ENCODE measurements at regions not wholly inside any gene's neighbourhood (a gene's known extent, or its start where the extent isn't known, plus 50 kb on each side); places are given as distances from the start of the nearest gene placed in this dataset.

DNA sequence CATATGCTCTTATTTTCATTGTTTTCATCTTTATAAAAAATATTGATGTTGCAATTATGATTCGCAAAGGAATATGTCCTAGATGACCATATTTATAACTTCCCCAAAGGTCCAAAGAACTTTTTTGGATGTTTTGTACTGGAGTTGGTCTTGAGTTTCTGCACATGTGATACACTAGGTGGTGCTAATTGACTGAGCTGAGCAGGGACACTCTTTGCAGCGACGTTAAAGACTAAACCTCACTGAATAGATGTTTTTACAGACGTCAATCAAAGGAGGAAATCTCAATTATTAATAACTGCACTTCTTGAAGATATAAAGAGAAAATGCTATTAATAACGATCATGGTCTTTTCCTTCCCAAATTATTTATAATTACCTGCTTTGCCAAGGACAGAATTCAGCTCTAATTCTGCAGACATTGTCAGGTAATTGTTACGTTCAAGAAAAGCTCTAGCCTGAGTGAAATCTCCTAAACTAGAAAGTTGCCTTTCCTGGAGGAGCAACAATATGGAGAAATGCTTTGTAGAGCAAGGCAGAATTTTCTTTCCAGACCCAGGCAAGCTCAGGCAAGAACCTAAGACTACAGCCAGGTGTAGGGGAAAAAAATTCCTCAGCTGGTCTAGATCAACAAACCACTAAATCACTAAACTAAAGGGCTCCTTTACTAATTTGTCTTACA lies 119.3 kb upstream of the RBBP8 start:
- DNase-seq, result peak in 2 of 7 donors; percentile 20 to 27
- no peaks in the 10 kb centered on the region for H3K27me3 ChIP-seq
- WGBS, 4 donors, result 15 to 18% (median 16%) methylated on average over 6 of the region's 6 CpGs
- intact Hi-C loops (cut with DNase I), result no loop called here
- no peaks in the 10 kb centered on the region for H3K36me3 ChIP-seq (replicated peaks in 1 of 2)
- peak; percentile 8 to 57 (median 40) for TF ChIP-seq CTCF (IDR thresholded peaks at IDR 0.05)
- TF ChIP-seq POLR2A (IDR thresholded peaks at IDR 0.05), result no peak
- H3K27ac ChIP-seq, result no peak overlapping the region
- no peaks in the 10 kb centered on the region for H3K9me3 ChIP-seq (replicated peaks in 1 of 3)
- H3K4me1 ChIP-seq (replicated peaks in 1 of 2), result no peaks in the 10 kb centered on the region
- H3K4me3 ChIP-seq, result no peak overlapping the region

DNA sequence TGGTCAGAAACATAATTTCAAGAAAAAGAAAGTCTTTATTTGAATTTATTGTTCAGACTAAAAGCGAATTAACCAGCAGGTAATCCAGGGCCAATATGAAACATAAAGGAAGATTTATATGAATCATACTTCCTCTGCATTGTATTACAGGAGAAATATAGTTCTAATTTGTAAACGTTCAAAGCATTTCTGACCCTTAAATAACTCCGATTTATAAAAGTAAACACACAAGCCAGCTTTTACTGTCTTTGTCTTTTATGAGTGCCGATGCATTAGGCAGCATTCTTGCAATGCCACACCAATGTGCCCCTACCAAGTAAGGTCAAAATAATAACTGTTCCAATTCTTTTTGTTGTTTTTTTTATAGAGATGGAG lies 118.8 kb upstream of the RBBP8 start:
- Histone ChIP-seq H3K4me3 (no peak overlapping the region), H3K9me3 (replicated peaks in 1 of 3) (no peaks in the 10 kb centered on the region), H3K27me3 (no peaks in the 10 kb centered on the region), H3K27ac (no peak overlapping the region), H3K4me1 (replicated peaks in 1 of 2) (no peaks in the 10 kb centered on the region), H3K36me3 (replicated peaks in 1 of 2) (no peaks in the 10 kb centered on the region)
- TF ChIP-seq CTCF (IDR thresholded peaks at IDR 0.05) (no peak), POLR2A (IDR thresholded peaks at IDR 0.05) (no peak)
- WGBS, 4 donors, result 57 to 59% (median 58%) methylated on average over 4 of the region's 4 CpGs
- no peak for DNase-seq
- intact Hi-C loops (cut with DNase I), result no loop called here

- 72 to 83% (median 82%) methylated on average over 3 to 18 of the region's 18 CpGs for WGBS, 4 donors
- DNase-seq, result no peak
- TF ChIP-seq CTCF (IDR thresholded peaks at IDR 0.05) (no peak), POLR2A (IDR thresholded peaks at IDR 0.05) (no peak)
Observed at GRCh38 chr18:22816266-22817176, 116.6 kb upstream of the RBBP8 start.

DNA sequence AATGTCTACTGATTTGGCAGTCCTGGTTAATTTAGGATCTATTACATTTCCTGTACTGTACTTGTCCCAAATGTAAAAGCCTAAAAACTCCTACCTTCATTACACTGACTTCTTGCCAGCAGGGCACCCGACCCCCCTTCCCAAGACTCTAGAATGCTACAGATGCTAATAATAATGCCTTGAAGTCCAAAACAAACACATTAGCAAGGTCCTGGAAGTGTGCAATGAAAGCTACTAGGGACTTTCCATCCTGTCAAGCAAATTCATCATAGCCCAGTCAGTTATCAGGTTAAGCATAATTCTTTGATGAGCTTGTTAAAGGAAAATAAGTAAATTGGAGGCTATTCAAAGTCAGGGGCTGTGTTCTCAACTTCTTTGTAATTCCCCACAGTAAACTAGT lies 115.3 kb upstream of the RBBP8 start:
- no peak for DNase-seq
- 23 to 58% (median 33%) methylated on average over 1 of the region's 1 CpG for WGBS, 4 donors

More at GRCh38 chr18:22816266-22817176, 116.6 kb upstream of the RBBP8 start:
- Histone ChIP-seq H3K9me3 (replicated peaks in 1 of 3) (no peaks in the 10 kb centered on the region), H3K4me1 (replicated peaks in 1 of 2) (no peaks in the 10 kb centered on the region), H3K27ac (no peak overlapping the region), H3K4me3 (no peak overlapping the region), H3K27me3 (no peaks in the 10 kb centered on the region), H3K36me3 (replicated peaks in 1 of 2) (no peaks in the 10 kb centered on the region)
- intact Hi-C loops (cut with DNase I), result no loop called here

More for the DNA sequence above, 115.3 kb upstream of the RBBP8 start:
- Histone ChIP-seq H3K4me1 (replicated peaks in 1 of 2) (no peaks in the 10 kb centered on the region), H3K9me3 (replicated peaks in 1 of 3) (no peaks in the 10 kb centered on the region), H3K27ac (no peak overlapping the region), H3K4me3 (no peak overlapping the region), H3K27me3 (no peaks in the 10 kb centered on the region), H3K36me3 (replicated peaks in 1 of 2) (no peaks in the 10 kb centered on the region)
- intact Hi-C loops (cut with DNase I), result no loop called here
- TF ChIP-seq CTCF (IDR thresholded peaks at IDR 0.05), result no peak
- no peak for TF ChIP-seq POLR2A (IDR thresholded peaks at IDR 0.05)

All from adrenal gland (tissue), 9 donors.